HuH-7 (cell line): ENCODE measurements at regions not wholly inside any gene's neighbourhood (a gene's known extent, or its start where the extent isn't known, plus 50 kb on each side); places are given as distances from the start of the nearest gene placed in this dataset.
"Not testable (repeated sequence)": the region's sequence is repeated elsewhere in the genome, so short reads cannot be mapped to it uniquely, and the experiment has no call there.

Source experiments
- DNase-seq: peaks from one replicate; pipeline ENCODE4 v3.0.0; 2011; ENCODE audit warnings: low spot score

DNA sequence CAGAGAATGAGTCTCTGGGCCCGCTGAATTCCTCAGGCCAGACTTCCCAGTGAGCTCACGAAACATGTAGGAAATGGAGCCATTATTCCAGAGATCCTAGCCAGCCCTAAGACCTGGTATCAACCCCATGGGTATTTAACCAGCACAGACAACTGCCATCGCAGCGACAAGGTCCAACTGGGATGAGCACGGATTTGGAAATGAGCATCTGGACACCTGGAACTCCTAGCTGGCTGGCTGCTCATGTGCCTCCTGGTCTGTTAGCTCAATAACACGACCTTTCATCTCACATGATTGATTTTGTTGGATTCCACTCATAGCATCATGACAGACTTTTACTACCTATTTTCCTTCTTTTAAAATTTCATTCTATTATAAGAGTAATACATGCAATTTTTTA, 51.0 kb downstream of the POU3F3 start:
- no peak for DNase-seq

DNA sequence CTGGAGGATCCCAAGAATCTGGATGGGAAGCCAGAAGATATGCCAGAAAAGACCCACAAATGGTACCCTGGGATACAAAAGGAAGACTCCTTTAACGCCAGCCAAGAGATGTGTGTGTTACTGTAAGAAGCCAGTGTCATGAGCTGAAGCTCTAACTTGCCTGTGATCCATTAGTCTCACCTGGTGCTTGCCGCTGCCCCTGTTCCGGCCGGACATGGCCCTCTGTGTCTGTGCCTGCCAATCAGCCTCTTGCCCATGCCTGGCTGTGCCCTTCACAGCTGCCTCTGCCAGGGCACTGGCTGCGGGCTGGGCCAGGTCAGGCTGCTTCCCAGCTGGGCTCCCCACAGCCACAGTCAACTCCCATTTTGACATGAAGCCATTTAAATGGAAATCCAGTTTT, 55.4 kb downstream of the POU3F3 start:
- DNase-seq: no peak

DNA sequence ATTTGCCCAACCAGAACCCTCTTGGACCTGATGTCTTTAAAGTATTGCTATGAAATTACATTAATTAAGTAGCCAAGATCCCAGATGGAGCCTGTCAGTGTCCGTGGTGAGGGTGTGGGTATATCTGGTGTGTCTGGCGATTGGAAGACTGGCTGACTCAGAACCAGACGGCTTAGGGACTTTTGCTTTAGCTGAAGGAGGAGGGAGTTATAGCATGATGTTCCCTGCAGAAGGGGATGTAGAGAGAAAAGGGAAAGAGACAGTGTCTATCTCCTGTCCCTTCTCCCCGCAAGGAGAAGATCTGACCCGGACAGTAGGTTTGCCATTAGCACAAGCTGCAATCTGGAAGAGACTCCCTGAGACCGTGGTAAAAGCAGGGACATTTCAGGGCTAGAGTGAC, 60.6 kb downstream of the POU3F3 start:
- DNase-seq: no peak

DNA sequence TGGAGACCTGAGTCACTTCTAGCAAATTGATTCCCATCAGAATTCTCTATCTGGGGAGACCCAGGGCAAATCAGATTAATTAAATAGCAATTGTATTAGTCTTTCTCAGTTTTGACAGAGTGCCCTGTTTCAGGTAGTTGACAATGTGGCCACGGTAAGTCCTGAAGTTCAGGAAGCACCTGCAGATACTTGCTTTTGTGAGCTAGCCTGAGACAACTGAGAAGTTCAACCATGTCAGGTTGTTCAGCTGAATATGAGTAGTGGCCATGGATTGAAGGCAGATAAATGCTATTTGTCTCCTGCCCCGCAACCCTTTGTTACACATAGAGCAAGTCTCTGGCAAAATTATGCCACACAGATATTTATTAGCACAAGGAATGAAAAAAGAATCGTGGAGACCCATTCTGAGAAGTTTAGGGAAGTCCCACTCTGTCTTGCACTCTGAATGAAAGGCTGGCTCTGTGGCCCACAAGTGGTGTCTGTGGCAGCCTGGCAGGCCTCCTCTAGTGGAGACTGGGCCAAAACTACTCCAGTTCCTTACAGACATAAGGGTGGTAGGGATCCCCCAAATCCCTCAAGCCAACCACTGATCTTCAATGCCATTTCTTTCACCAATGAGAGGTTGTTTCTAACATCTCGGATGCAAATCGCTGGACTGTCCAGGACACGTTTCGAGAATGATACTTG, 61.3 kb downstream of the POU3F3 start:
- DNase-seq: no peak

DNA sequence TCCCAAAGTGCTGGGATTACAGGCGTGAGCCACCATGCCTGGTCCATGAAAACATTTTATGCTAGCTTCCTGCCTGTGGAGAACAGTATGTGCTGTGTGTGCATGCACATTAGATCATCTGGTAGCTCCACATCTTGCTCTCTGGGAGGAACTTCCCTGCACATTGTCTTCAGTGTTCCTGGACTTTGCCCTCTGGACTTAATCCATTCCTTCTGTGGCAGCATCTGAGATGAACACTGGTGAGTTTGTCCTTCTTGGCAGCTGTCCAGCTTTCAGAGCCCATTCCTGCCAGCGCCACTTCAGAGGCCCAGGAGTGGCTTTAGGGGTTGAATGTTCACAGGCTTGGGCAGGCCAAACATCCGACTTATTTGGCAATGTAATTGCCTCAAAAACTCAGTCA, 65.2 kb downstream of the POU3F3 start:
- no peak for DNase-seq

DNA sequence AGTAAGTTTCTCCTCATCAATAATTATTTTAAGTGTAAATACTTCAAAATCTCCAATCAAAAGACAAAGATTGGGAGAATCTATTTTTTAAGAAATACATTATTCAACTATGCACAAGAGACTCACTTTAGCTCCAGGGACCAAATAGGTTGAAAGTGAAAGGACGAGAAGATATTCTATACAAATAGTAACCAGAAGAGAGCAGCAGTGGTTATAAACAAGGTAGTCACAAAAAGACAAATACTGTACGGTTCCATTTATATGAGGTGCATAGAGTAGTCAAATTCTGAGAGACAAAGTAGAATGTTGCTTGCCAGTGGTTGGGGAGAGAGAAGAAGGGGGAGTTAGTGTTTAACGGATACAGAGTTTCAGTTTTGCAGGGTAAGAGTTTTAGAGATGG, 69.8 kb downstream of the POU3F3 start:
- no peak for DNase-seq

DNA sequence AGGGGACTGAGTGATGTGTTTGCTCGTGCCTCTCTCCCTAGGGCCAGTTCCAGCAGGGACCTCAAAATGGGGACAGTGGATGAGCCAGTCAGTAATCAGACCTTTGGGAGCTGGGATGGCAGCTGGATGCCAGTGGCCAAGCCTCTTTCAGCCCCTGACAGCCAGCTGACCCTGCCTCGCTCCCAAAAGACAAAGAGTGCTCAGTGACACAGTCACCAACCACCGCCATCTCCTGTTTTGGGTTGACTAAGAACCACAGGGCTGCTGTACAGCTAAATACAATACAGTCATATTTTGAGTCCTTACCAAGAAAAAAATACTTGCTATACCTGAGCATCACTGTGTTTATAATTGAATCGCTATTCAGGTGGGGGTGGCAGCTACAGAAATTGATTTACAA, 75.7 kb downstream of the POU3F3 start:
- no peak for DNase-seq

DNA sequence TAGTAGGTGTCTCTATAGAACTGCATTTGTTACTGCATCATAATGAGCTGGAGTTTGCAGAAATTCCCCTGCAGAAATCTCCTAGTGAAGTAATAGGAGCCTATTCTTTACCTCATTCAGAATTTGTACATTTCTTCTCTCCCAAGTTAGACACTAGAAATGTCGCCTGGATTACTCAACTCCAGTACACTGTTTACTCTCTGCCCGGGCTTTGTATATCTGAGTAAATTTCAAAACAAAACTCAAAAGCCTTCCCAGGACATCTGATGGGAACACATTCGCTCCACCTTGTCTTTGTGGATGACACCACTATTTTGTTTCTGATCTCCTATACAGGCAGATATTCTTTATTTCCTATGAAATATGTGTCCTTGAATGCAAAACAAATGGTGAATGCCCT, 76.8 kb downstream of the POU3F3 start:
- DNase-seq: no peak

DNA sequence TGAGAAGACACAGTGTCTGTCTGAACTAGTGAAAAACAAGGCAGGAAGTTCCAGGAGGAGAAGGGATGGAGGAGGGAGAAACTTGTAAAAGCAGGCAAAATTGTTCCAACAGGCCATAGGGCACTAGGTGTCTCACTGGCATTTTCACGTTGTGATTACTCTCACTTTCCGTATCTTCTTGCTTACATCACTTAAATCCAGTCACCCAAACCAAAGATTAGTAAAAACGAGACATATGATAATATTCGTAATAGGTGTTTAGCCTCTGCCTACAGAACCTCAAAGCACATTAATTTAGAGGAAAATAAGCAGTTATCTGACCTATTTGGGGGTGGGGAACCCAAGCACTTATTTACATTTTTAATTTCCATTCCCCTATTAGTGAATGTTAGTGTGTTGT, 78.3 kb downstream of the POU3F3 start:
- no peak for DNase-seq

DNA sequence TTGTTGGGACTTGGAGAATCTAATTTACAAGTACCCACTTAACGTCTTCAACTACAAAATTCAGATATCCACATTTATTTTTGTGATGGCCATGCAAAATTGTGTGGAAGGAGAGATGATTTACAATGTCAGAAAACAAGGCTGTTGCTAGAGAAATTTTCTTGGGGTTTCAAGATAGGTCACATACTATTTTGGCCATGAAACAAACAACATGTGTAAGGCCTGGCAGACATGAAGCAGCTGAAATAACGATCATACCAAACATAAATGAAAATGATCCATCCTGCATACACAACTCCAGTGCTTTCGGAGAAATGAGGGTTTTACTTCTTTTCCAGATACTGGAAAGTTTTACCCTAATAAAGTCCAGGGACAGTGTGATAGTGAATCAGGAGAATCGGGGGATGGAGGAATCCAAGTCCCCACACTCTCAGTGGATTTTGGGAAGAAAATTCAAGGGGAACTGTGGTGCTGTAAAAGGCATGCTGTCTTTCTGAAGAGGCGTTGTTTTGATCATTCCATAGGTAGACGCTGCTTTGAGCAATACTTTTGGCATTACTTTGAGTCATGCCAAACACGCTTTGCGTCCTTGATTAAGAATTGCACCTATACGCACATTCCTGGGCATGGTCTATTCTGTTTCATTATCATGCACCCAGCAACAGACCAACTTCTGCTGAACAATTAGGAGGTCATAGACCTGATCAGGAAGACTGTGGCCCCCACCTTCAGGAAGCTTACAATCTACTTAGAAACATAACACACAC, 79.4 kb downstream of the POU3F3 start:
- DNase-seq: no peak

DNA sequence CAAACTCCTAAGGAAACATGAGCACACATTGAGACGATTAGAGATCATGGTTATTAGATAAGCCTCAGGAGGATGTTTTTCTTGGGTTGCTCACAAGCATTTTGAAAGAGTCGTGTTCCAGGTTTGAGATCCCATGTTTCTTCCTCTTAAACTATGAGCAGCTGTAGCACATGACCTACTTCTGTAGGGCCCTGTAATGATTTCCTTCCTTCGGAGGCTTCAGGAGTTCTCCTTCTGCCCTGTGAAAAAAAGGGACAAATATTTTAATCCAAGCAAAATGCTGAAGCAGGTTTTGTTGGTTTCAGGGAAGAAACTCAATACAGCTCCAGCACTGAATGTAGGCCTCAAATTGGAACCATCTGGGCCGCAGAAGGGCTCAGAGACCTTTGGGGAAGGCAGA, 82.6 kb downstream of the POU3F3 start:
- no peak for DNase-seq

DNA sequence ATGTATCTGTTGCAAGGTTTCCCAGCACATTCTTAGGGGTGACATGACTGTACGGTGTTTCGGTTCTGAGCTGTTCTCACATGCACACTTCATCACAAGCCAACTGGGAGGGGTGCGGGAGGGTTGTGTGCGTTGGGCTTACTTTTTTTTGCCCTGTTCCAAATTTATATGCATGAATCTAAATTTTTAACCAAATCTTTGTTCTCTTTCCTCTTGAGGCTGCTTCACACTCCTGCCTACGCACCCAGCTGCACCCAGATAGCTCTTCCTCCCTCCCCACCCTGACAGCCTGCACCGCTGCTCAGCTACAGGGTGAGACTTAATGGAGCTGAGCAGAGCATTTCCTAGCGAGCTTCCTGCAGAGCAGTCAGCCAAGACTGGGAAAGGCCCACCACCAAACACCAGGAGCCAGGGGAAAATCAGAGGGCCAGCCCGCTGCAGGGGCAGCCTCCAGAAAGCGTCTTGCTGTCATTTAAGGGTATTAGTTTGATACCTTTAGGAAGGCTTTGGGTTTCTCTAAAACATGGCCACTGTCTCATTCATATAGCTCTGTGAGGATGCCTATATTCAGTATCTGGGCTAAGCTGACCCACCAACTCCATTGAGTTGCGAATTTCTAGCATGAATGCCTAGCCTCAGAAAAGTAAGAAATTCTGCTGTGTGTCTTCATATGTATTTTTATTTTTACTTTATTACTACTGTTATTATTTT, 84.5 kb downstream of the POU3F3 start:
- DNase-seq: no peak

DNA sequence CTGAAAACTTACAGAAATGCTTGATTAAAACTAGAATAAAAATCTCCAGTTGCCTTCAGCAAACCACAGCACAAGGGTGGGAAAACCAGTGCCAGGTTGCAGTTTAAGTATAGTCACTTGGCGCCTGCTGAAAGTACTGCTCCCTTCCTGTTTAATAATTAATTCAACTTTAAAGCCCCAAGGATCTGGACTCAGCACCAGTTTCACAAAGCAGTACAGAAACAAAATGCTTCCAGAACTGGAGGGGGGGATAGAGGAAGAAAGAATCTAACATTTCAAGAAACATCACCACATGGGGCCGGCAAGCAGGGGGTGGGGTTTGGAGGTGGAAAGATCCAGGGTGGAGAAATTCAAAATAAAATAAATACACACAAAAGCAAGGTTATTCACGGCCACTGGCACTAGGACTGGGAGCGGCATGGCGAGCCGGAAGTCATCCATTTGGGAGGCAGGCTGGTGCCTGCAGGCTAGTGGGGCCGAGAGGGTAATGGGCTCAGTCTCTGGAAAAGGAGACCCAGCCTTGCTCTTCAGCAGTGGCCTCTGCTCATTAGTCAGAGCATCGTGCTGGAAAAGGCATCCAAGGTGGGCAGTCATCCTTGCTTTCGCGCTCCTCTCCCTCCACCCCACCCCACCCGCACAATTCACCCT, 85.8 kb downstream of the POU3F3 start:
- DNase-seq: no peak

DNA sequence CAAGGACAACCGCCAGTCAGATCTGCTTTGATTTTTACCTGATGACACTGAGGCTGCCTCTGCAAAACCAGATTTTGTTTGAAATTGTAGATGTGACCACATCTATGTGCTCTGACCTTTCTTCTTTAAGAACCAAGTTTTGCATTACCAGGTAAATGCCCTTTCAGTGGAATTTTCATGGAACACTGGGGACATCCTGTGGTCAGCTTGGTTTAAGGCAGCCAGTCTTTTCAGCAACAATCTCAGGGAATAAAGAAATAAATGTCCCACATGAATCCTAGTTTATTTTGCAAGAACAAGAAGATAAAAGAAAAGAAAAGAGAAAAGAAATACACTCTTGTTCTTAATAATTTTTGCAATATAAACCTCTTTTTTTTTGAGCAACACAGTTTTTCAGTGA, 90.6 kb downstream of the POU3F3 start:
- peak; percentile 25 for DNase-seq

DNA sequence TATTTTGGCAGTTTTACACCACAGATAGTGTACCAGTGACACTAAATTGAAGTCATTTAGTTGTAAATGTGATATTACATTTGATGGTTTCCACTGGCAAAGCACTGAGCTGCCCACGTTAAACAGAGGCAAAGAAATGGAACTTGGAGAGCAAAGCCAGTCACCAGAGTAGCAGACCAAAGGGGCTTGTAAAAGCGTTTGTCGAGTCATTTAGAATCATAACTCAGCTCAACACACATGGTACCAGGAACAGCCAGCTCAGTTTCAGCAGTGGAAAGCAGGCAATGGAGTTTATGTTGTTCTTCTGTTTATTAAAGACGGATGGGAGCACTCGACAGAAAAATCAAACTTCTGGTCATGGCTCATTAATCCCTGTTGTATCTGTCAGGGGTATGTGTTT, 91.2 kb downstream of the POU3F3 start:
- no peak for DNase-seq

DNA sequence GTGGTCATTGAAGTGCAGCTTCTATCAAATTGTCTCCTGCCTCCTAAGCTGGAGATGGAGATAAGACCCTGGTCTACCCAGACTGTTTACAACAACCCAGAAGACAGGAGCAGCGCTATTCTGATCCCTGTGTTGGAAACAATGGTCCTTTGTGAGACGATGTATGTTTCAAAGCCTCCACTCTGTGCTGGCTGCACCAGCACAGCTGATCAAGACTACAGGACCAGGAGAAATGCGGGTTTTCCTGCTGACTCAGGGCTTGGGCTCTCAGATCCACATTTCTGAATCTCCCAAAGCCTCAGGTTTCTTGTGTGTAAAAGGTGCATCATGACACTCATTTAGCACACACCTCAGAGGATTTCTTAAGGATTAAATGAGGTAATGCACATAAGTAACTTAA, 92.0 kb downstream of the POU3F3 start:
- no peak for DNase-seq

DNA sequence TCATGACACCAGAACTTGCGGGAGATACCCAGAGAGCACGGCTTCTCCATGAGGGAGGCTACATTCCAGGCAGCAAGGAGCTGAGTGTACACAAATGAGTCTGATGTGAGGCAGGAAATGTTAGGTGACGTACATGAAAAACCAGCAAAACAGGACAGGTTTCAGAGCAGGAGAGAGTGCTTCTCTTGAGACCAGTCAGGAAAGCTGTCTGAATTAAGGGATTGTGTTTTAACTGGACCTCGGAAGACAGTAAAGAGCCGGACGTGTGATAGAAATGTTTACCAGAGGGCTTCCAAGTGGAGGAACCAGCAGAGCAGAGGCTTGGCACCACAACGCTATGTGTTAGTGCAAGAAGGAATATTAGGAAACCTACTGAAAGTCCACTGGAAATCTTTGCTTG, 90.4 kb upstream of the MRPS9 start:
- not testable (repeated sequence) for DNase-seq

DNA sequence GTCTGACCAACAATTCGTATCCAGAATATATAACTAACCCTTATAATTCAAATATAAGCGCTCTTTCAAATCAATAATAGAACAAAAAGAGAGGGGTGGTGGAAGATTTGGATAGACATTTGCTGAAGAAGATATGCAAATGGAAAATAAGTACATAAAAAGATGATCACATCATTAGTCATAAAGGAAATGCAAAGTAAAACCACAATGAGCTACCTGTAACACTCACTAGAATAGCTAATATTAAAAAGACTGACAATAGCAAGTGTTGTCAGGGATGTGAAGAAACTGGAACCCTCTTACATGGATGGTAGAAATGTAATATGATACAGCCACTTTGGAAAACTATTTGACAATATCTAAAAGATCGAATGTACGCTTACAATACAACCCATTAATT, 84.9 kb upstream of the MRPS9 start:
- DNase-seq: no peak

DNA sequence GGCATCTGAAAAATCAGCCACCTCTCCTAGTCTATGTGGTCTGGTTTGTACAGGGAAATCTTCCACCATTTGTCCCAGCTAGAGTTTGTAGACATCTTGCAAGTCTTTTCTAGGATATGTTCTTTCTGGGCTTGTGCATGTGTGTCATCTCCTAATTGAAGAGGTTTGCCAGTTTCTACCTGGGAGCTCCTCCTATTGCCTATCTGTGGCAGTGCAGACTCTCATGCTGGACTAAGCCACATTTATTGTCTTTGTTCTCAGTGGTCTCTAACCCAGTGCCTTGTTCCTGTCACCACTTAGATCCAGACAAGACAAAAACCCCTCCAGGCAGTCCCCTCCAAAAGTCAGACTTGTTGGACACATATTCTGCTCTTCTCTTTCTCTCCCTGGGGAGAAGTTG, 72.0 kb upstream of the MRPS9 start:
- no peak for DNase-seq

DNA sequence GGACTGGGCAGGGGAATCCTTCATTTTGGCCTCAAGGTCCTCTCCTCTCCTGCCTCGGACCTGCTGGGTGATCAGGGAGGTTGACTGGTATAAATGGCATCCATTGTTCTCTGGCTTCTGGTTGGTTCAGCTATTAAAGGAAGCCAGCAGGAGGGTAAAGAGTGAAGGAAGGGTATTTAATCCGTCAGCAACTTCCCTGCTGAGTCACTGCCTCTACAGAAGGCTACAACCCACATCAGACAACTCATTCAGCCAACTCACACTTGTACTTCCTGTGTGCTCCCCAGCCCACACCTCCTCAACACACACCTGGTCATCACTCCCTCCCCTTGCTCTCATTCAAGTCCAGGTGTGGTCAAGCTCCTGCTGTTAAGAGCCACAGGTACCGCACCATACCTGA, 68.3 kb upstream of the MRPS9 start:
- DNase-seq: no peak

DNA sequence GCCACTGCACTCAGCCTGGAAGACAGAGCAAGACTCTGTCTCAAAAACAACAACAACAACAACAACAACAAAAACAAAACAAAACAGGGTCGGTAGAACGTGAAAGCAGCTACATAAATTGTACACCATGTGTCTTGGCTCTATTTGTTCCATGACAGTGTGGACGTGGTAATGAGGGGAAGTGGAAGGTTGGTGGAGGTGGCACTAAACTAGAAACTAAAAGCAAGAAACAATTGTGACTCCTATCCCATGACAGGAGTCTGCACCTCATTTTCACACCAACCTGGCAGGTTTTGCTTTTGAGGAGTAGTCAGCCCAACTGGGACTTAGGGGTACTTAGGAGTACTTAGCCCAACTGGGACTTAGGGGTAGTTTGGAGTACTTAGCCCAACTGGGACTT, 62.5 kb upstream of the MRPS9 start:
- DNase-seq: no peak

DNA sequence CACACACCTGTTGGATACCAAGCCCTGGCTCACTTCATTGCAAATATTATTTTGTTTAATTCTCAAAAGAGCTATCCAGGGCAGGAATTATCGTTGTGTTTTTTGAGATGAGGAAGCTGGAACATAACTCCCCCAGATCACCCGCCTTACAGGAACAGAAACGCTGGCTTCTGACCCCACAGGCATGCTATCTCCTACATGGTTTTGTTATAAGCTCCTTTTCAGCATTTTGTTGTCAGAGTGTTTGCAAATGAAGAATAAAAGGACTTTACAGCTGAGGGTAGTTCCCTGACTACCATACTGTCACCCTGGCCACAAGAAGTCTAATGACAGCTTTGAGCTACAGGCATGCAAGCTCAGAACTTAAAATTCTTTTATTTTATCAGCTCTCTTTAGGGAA, 62.0 kb upstream of the MRPS9 start:
- DNase-seq: no peak

DNA sequence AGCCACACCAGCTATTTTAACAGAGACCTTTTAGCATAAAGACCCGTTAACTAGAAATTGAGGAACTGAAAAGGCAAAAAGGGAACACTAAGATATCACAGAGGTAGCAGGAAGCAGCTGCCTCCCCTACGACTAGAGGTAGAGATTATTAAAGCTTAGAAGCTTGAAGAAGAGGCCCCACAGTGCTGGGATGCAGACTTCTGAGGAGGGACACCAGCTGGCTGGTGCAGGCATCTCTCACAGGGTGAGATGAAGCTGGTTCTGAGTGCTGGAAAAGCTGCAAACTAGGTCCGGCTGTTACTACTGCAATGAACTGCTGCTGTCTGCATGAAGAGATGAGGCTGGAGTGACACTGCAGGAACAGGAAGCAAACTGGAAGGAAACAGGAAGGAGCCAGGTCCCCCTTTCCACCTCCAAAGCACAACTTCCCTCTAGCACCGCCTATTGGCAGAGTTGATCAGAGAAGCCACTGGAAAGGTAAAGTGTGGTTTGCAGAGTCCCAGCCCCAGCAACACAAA, 61.2 kb upstream of the MRPS9 start:
- no peak for DNase-seq
